ENCODE measurements at regions not wholly inside any gene's neighbourhood (a gene's known extent, or its start where the extent isn't known, plus 50 kb on each side); places are given as distances from the start of the nearest gene placed in this dataset.

DNA sequence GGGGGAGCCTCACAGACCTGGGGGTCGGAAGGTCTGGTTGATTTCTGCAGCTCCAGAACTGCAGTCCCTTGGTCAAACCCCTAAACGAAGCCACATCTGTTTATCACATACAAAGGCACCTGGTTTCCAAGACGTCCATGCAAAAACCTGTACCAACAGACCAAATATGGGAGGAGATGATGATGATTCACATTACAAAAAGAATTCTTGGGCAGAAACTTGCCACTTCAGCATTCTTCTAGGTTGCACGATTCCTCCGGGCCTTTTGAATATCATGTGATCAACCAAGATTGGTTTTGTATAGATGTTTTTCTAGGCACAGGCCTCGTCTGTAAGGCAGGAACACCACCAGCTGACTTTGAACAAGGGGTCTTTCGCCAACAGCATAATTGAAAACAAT lies 466.3 kb downstream of the SOX9 start:
- no peaks in the 10 kb centered on the region for H3K9me3 Mint-ChIP-seq (ENCODE audit: unreplicated experiment)
- H3K27ac Mint-ChIP-seq (ENCODE audit: unreplicated experiment): peak overlapping the region; percentile 90
- no peaks in the 10 kb centered on the region for H3K27me3 Mint-ChIP-seq (ENCODE audit: unreplicated experiment)
- no peaks in the 10 kb centered on the region for H3K36me3 Mint-ChIP-seq (ENCODE audit: unreplicated experiment)
- TF ChIP-seq, protein P1, sequence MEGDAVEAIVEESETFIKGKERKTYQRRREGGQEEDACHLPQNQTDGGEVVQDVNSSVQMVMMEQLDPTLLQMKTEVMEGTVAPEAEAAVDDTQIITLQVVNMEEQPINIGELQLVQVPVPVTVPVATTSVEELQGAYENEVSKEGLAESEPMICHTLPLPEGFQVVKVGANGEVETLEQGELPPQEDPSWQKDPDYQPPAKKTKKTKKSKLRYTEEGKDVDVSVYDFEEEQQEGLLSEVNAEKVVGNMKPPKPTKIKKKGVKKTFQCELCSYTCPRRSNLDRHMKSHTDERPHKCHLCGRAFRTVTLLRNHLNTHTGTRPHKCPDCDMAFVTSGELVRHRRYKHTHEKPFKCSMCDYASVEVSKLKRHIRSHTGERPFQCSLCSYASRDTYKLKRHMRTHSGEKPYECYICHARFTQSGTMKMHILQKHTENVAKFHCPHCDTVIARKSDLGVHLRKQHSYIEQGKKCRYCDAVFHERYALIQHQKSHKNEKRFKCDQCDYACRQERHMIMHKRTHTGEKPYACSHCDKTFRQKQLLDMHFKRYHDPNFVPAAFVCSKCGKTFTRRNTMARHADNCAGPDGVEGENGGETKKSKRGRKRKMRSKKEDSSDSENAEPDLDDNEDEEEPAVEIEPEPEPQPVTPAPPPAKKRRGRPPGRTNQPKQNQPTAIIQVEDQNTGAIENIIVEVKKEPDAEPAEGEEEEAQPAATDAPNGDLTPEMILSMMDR (IDR thresholded peaks at IDR 0.05): no peak
- DNase-seq (ENCODE audit: extremely low spot score, unreplicated experiment): no peak
- H3K4me1 Mint-ChIP-seq (ENCODE audit: unreplicated experiment): peaks cover 47% of the 10 kb centered on the region
- H3K4me3 Mint-ChIP-seq (ENCODE audit: unreplicated experiment): no peak overlapping the region

DNA sequence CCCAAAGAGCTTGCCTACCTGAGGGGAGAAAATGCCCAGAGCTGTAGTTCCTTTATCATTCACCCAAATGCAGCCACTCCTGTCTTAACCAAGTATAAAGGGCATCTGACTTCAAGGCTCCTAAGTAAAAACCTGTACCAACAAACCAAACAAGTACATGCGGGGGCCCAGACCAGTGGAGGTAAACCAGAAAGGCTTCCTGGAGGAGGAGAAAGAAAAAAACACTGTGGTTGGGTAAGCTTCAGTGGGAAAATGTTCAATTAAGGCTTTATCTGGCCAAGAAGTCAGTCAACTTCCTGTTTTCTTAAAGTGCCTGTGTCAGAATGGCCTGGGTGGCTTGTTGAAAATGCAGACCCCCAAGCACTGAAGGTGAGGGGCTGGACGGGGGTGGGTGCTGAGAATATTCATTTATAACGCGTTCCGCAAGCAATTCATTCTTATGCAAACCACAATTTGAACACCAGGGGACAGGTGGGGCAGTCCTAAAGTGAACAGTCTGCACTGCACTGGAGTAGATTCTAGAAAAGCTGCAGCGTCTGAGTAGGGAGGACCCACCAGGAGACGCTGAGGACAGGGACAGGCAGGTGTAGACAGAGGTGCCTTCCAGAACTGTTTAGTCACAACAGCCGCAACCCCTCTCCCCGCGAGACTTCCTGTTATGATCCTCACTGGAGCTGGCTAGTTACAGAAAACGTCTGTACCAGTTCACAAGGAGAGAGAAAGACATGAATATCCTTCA lies 467.1 kb downstream of the SOX9 start:
- Mint-ChIP-seq H3K27ac (ENCODE audit: unreplicated experiment) (peak overlapping the region; percentile 90), H3K36me3 (ENCODE audit: unreplicated experiment) (no peaks in the 10 kb centered on the region), H3K4me3 (ENCODE audit: unreplicated experiment) (peak overlapping the region; percentile 35), H3K9me3 (ENCODE audit: unreplicated experiment) (no peaks in the 10 kb centered on the region), H3K4me1 (ENCODE audit: unreplicated experiment) (peaks cover 47% of the 10 kb centered on the region), H3K27me3 (ENCODE audit: unreplicated experiment) (no peaks in the 10 kb centered on the region)
- TF ChIP-seq, protein P1 (IDR thresholded peaks at IDR 0.05): no peak
- DNase-seq (ENCODE audit: extremely low spot score, unreplicated experiment): no peak

DNA sequence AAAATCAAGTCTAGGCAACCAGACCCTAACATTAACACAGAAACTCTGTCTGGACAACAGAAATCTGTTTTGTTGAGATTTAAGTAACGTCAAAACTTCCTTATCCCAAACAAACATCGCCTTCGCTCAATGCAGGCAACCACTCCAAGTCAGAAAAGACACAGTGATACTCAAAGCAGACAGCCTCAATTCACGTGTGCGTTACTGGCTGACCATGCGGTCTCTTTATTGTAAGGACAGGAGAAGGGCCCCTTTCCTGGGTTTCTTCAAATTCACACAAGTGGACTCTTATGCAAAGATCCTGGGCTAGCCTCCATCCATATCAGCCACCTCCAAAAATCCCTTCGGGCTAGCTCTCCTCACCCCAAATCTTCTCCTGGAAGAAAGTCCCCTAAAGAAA lies 467.7 kb downstream of the SOX9 start:
- H3K36me3 Mint-ChIP-seq (ENCODE audit: unreplicated experiment): no peaks in the 10 kb centered on the region
- H3K4me1 Mint-ChIP-seq (ENCODE audit: unreplicated experiment): peaks cover 47% of the 10 kb centered on the region
- no peaks in the 10 kb centered on the region for H3K27me3 Mint-ChIP-seq (ENCODE audit: unreplicated experiment)
- H3K9me3 Mint-ChIP-seq (ENCODE audit: unreplicated experiment): no peaks in the 10 kb centered on the region
- H3K4me3 Mint-ChIP-seq (ENCODE audit: unreplicated experiment): peak overlapping the region; percentile 35
- TF ChIP-seq, protein P1 (IDR thresholded peaks at IDR 0.05): no peak
- DNase-seq (ENCODE audit: extremely low spot score, unreplicated experiment): no peak
- peak overlapping the region; percentile 90 for H3K27ac Mint-ChIP-seq (ENCODE audit: unreplicated experiment)

DNA sequence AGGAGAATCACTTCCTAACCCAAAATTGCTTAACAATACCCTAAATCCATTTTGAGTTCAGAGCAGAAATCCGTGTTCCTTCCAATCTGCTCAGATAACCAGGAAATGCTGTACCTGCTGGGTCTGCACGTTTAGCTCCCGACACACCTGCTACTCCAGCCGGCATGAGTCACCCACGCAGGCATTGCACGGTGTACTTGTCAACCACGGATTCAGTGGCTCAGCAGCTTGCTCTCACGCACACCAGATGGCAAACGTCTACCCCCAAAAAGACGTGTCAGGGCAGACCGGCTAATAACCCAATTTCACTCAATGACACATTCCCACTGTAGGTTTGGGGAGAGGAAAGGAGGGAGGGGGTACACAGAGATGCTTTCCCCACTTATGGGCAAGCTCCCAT lies 468.1 kb downstream of the SOX9 start:
- Mint-ChIP-seq H3K9me3 (ENCODE audit: unreplicated experiment) (no peaks in the 10 kb centered on the region), H3K4me1 (ENCODE audit: unreplicated experiment) (peaks cover 47% of the 10 kb centered on the region), H3K4me3 (ENCODE audit: unreplicated experiment) (peak overlapping the region; percentile 35), H3K36me3 (ENCODE audit: unreplicated experiment) (no peaks in the 10 kb centered on the region), H3K27me3 (ENCODE audit: unreplicated experiment) (no peaks in the 10 kb centered on the region), H3K27ac (ENCODE audit: unreplicated experiment) (peak overlapping the region; percentile 90)
- DNase-seq (ENCODE audit: extremely low spot score, unreplicated experiment): no peak
- TF ChIP-seq, protein P1 (IDR thresholded peaks at IDR 0.05): no peak

DNA sequence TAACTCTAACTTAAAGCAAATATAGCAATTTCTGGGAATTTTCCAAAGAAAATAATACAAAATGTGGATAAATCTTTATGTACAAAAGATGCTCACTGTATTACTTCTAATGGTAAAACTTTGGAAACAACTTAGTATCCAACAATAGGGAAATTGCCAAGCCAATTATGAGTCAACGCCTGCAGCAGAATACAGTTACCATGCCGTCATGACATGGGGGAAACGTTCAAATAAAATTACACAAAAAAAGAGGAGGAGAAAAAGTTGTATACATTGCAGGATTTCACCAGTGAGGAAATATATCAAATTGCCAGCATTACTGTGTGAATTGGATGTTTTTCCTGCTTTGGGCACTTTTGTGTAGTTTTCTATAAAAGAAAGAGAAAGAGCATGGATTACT lies 469.6 kb downstream of the SOX9 start:
- Mint-ChIP-seq H3K27ac (ENCODE audit: unreplicated experiment) (peak overlapping the region; percentile 87), H3K36me3 (ENCODE audit: unreplicated experiment) (no peaks in the 10 kb centered on the region), H3K4me3 (ENCODE audit: unreplicated experiment) (peak overlapping the region; percentile 89), H3K9me3 (ENCODE audit: unreplicated experiment) (no peaks in the 10 kb centered on the region), H3K4me1 (ENCODE audit: unreplicated experiment) (peaks cover 47% of the 10 kb centered on the region), H3K27me3 (ENCODE audit: unreplicated experiment) (peaks cover 2% of the 10 kb centered on the region)
- DNase-seq (ENCODE audit: extremely low spot score, unreplicated experiment): no peak
- TF ChIP-seq, protein P1 (IDR thresholded peaks at IDR 0.05): no peak
